B cell (primary cell): ENCODE measurements at regions not wholly inside any gene's neighbourhood (a gene's known extent, or its start where the extent isn't known, plus 50 kb on each side); places are given as distances from the start of the nearest gene placed in this dataset.

Experiments used
- ATAC-seq: fragments of 200-7000 bp; cut with Tn5 transposase; one replicate; pipeline ENCODE4 v1.10.0; 2021; ENCODE audit warnings: low read depth, mild to moderate bottlenecking, moderate number of reproducible peaks, moderate library complexity
- CTCF ChIA-PET: fragments of 350-600 bp; sonication (Branson Sonifier 250); formaldehyde crosslinking; loops from one replicate; lab custom pipeline; 2021; ENCODE audit warnings: antibody characterized with exemption, inconsistent platforms; lab: Charles Lee
- POLR2A ChIA-PET: fragments of 350-600 bp; sonication (Branson Sonifier 250); formaldehyde crosslinking; loops from one replicate; lab custom pipeline; 2021; ENCODE audit warnings: antibody characterized with exemption; lab: Charles Lee
- DNase-seq: peaks from one replicate; pipeline ENCODE4 v3.0.0; 2013
- H2AFZ ChIP-seq: 2 replicates; pipeline ENCODE4 v1.6.1; 2012; ENCODE audit warnings: mild to moderate bottlenecking, low read depth, low read length; ENCODE audit not compliant: insufficient read depth, poor library complexity, severe bottlenecking
- H3K27ac ChIP-seq, 2 donors: 1 replicate in 1 of 2; 2 replicates in 1 of 2; pipeline ENCODE4 v1.5.1; 2012 to 2013; ENCODE audit warnings: low read length in 2 of 2, mild to moderate bottlenecking in 2 of 2, moderate library complexity in 1 of 2
- H3K27me3 ChIP-seq, 4 experiments: fragments of 200-600 bp in 1 of 4; sonication (generic) in 1 of 4; replicated peaks in 1 of 4; 1 replicate in 2 of 4; 2 replicates in 2 of 4; pipeline versions ENCODE4 v1.6.1 to v1.7.0; 2013 to 2016; ENCODE audit warnings: low read length in 3 of 4, mild to moderate bottlenecking in 2 of 4, mixed read lengths in 1 of 4, moderate library complexity in 1 of 4; ENCODE audit not compliant: insufficient read depth in 4 of 4, control insufficient read depth in 3 of 4; ENCODE audit errors: control extremely low read depth in 1 of 4
- H3K36me3 ChIP-seq, 2 experiments: replicated peaks in 1 of 2; 1 replicate in 1 of 2; 2 replicates in 1 of 2; pipeline versions ENCODE4 v1.6.1 to v1.7.1; 2013; ENCODE audit warnings: low read length in 1 of 2; ENCODE audit not compliant: insufficient read depth in 2 of 2, control insufficient read depth in 1 of 2; ENCODE audit errors: control extremely low read depth in 1 of 2, extremely low read depth in 1 of 2
- H3K4me1 ChIP-seq, 2 donors: fragments of 200-600 bp in 1 of 2; sonication (generic) in 1 of 2; 1 replicate in 1 of 2; 2 replicates in 1 of 2; pipeline versions ENCODE4 v1.5.1 to v1.6.1; 2013 to 2017; ENCODE audit warnings: low read length in 2 of 2; ENCODE audit not compliant: control insufficient read depth in 2 of 2, insufficient read depth in 2 of 2
- H3K4me2 ChIP-seq: replicated peaks from 2 replicates; pipeline ENCODE3; 2012; ENCODE audit warnings: mild to moderate bottlenecking, low read depth, low read length; ENCODE audit not compliant: poor library complexity, severe bottlenecking
- H3K4me3 ChIP-seq, 5 experiments: fragments of 200-600 bp in 1 of 5; sonication (generic) in 1 of 5; 1 replicate in 3 of 5; 2 replicates in 2 of 5; pipeline versions ENCODE4 v1.5.1 to v1.7.0; 2011 to 2016; ENCODE audit warnings: low read length in 4 of 5, mild to moderate bottlenecking in 4 of 5, low read depth in 2 of 5, control low read depth in 1 of 5, moderate library complexity in 1 of 5; ENCODE audit not compliant: insufficient read depth in 1 of 5; ENCODE audit errors: control extremely low read depth in 1 of 5, extremely low read depth in 1 of 5
- H3K79me2 ChIP-seq: fragments of 200-600 bp; sonication (generic); one replicate; pipeline ENCODE4 v1.6.0; 2016; ENCODE audit warnings: low read length; ENCODE audit not compliant: control insufficient read depth, insufficient read depth
- H3K9ac ChIP-seq: fragments of 200-600 bp; sonication (generic); 2 replicates; pipeline ENCODE4 v1.6.1; 2017; ENCODE audit warnings: mild to moderate bottlenecking, low read length, moderate library complexity
- H3K9me3 ChIP-seq, 3 donors: one replicate each; pipeline versions ENCODE4 v1.6.1 to v1.7.1; 2013; ENCODE audit warnings: low read length in 2 of 3; ENCODE audit not compliant: control insufficient read depth in 2 of 3, insufficient read depth in 1 of 3; ENCODE audit errors: control extremely low read depth in 1 of 3
- H4K20me1 ChIP-seq: 2 replicates; pipeline ENCODE4 v1.6.0; 2012; ENCODE audit warnings: mild to moderate bottlenecking, low read length; ENCODE audit not compliant: insufficient read depth, control insufficient read depth, poor library complexity, severe bottlenecking
- H3K27ac Mint-ChIP-seq: one replicate; pipeline ENCODE4 v1.8.0; 2021; ENCODE audit warnings: mixed read lengths
- H3K27me3 Mint-ChIP-seq: one replicate; pipeline ENCODE4 v1.8.0; 2021; ENCODE audit warnings: mixed read lengths
- H3K4me1 Mint-ChIP-seq: one replicate; pipeline ENCODE4 v1.8.0; 2021; ENCODE audit warnings: mixed read lengths
- H3K4me3 Mint-ChIP-seq: one replicate; pipeline ENCODE4 v1.8.0; 2021; ENCODE audit warnings: mixed read lengths
- H3K9me3 Mint-ChIP-seq: one replicate; pipeline ENCODE4 v1.8.0; 2022; ENCODE audit warnings: mixed read lengths; ENCODE audit not compliant: insufficient read depth
- CTCF ChIP-seq: fragments of 200-600 bp; IDR thresholded peaks from one replicate; pipeline ENCODE4 v1.8.0; 2022; ENCODE audit warnings: antibody characterized with exemption, mild to moderate bottlenecking
- EZH2 ChIP-seq: IDR thresholded peaks from 2 replicates; pipeline ENCODE4 v1.6.1; 2012; ENCODE audit warnings: borderline replicate concordance, low read depth, mild to moderate bottlenecking, moderate library complexity, low read length; ENCODE audit not compliant: insufficient read depth, poor library complexity, severe bottlenecking
- WGBS: methylation state at CpG from one replicate; pipeline ENCODE4 v1.1.5; 2013; ENCODE audit warnings: missing lambda C conversion rate; ENCODE audit not compliant: insufficient coverage; 5-methylcytosine and 5-hydroxymethylcytosine counted together
- intact Hi-C: fragments of 100-400 bp; cut with micrococcal nuclease; formaldehyde crosslinking; loops from one replicate; pipeline ENCODE4 v1.10.0; 2022

- no peaks in the 10 kb centered on the region for H3K9me3 ChIP-seq
- no peak overlapping the region for H3K27ac ChIP-seq
- ATAC-seq (no peak), DNase-seq (no peak)
- peaks cover 0 to 4% (median 0%) of the 10 kb centered on the region in 4 experiments for H3K27me3 ChIP-seq
- no peak overlapping the region for H3K9ac ChIP-seq
- H3K4me1 ChIP-seq = no peaks in the 10 kb centered on the region
- no peak overlapping the region for H3K4me2 ChIP-seq
- H3K27me3 Mint-ChIP-seq = peaks cover 3% of the 10 kb centered on the region
- H3K36me3 ChIP-seq = no peaks in the 10 kb centered on the region
- H4K20me1 ChIP-seq = no peaks in the 10 kb centered on the region
- intact Hi-C loops = no loop called here
- TF ChIP-seq EZH2 (no peak), CTCF (no peak)
- H3K4me3 Mint-ChIP-seq = no peak overlapping the region
- no peak overlapping the region for H2AFZ ChIP-seq
- H3K4me1 Mint-ChIP-seq = no peaks in the 10 kb centered on the region
- no peaks in the 10 kb centered on the region for H3K79me2 ChIP-seq
- WGBS = no CpG with 5 or more reads among the region's 6 CpGs
- POLR2A ChIA-PET = no interaction called here
- peaks cover 4% of the 10 kb centered on the region for H3K9me3 Mint-ChIP-seq
- H3K27ac Mint-ChIP-seq = no peak overlapping the region
- CTCF ChIA-PET = no interaction called here
- H3K4me3 ChIP-seq = no peak overlapping the region
These were observed 187.5 kb upstream of the KL start for GRCh38 chr13:32828711-32829110.

GRCh38 chr13:32829269-32829668 is 187.0 kb upstream of the KL start:
- H3K4me1 ChIP-seq = no peaks in the 10 kb centered on the region
- ChIA-PET POLR2A (no interaction called here), CTCF (no interaction called here)
- no peak for TF ChIP-seq EZH2
- TF ChIP-seq CTCF = no peak
- no peak overlapping the region for H3K4me3 ChIP-seq
- H3K4me2 ChIP-seq = no peak overlapping the region
- H3K9me3 Mint-ChIP-seq = peaks cover 6% of the 10 kb centered on the region
- H2AFZ ChIP-seq = no peak overlapping the region
- peaks cover 0 to 4% (median 0%) of the 10 kb centered on the region in 4 experiments for H3K27me3 ChIP-seq
- no peak overlapping the region for H3K9ac ChIP-seq
- no peak for DNase-seq
- WGBS = 100% methylated on average over 4 of the region's 6 CpGs
- H3K4me1 Mint-ChIP-seq = no peaks in the 10 kb centered on the region
- H3K27ac ChIP-seq = no peak overlapping the region
- H4K20me1 ChIP-seq = no peaks in the 10 kb centered on the region
- no peak overlapping the region for H3K27ac Mint-ChIP-seq
- H3K27me3 Mint-ChIP-seq = peaks cover 3% of the 10 kb centered on the region
- intact Hi-C loops = no loop called here
- ATAC-seq = no peak
- H3K79me2 ChIP-seq = no peaks in the 10 kb centered on the region
- no peaks in the 10 kb centered on the region for H3K9me3 ChIP-seq
- H3K4me3 Mint-ChIP-seq = no peak overlapping the region
- no peaks in the 10 kb centered on the region for H3K36me3 ChIP-seq
